GM23338 (cell line): ENCODE measurements at regions not wholly inside any gene's neighbourhood (a gene's known extent, or its start where the extent isn't known, plus 50 kb on each side); places are given as distances from the start of the nearest gene placed in this dataset.

Experiments
- ATAC-seq: fragments of 200-7000 bp; cut with Tn5 transposase; 3 replicates; pipeline ENCODE4 v1.9.1; 2020
- DNase-seq: peaks from one replicate; pipeline ENCODE4 v3.0.0-alpha.2; 2015; ENCODE audit warnings: low spot score
- H2AFZ ChIP-seq: fragments of 200-600 bp; sonication (generic); 2 replicates; pipeline ENCODE4 v1.8.0; 2016; ENCODE audit warnings: antibody characterized with exemption, mild to moderate bottlenecking, moderate library complexity
- H3F3A ChIP-seq: fragments of 200-600 bp; sonication (generic); replicated peaks from 2 replicates; pipeline ENCODE4 v1.8.0; 2017; ENCODE audit warnings: antibody characterized with exemption, mixed run types, low read depth
- H3K27ac ChIP-seq: fragments of 200-600 bp; sonication (generic); 2 replicates; pipeline ENCODE4 v1.6.1; 2016; ENCODE audit warnings: low read depth
- H3K27me3 ChIP-seq: fragments of 200-600 bp; sonication (generic); 2 replicates; pipeline ENCODE4 v1.8.0; 2016; ENCODE audit warnings: mild to moderate bottlenecking, mixed run types, moderate library complexity; ENCODE audit not compliant: insufficient read depth
- H3K36me3 ChIP-seq: fragments of 200-600 bp; sonication (generic); 2 replicates; pipeline ENCODE4 v1.8.0; 2016; ENCODE audit warnings: mild to moderate bottlenecking; ENCODE audit not compliant: insufficient read depth
- H3K4me1 ChIP-seq: fragments of 200-600 bp; sonication (generic); 2 replicates; pipeline ENCODE4 v1.8.0; 2016; ENCODE audit warnings: mild to moderate bottlenecking, moderate library complexity; ENCODE audit not compliant: insufficient read depth
- H3K4me2 ChIP-seq: fragments of 200-600 bp; sonication (generic); 2 replicates; pipeline ENCODE4 v1.7.1; 2017; ENCODE audit warnings: mixed run types
- H3K4me3 ChIP-seq: fragments of 200-600 bp; sonication (generic); 2 replicates; pipeline ENCODE4 v1.6.1; 2016; ENCODE audit warnings: mixed run types
- H3K79me2 ChIP-seq: fragments of 200-600 bp; sonication (generic); replicated peaks from 2 replicates; pipeline ENCODE4 v1.8.0; 2017; ENCODE audit warnings: mild to moderate bottlenecking; ENCODE audit not compliant: insufficient read depth
- H3K9me2 ChIP-seq: fragments of 200-600 bp; sonication (generic); 2 replicates; pipeline ENCODE4 v1.8.0; 2017; ENCODE audit not compliant: insufficient read depth
- H4K20me1 ChIP-seq: fragments of 200-600 bp; sonication (generic); replicated peaks from 2 replicates; pipeline ENCODE4 v1.8.0; 2017; ENCODE audit warnings: mild to moderate bottlenecking; ENCODE audit not compliant: insufficient read depth
- H3K27ac Mint-ChIP-seq: 2 replicates; pipeline ENCODE4 v1.8.0; 2020; ENCODE audit warnings: inconsistent platforms, mild to moderate bottlenecking, moderate library complexity, mixed read lengths
- H3K27me3 Mint-ChIP-seq: 3 replicates; pipeline ENCODE4 v1.8.0; 2022; ENCODE audit warnings: low read depth, mild to moderate bottlenecking, moderate library complexity, mixed read lengths, inconsistent platforms; ENCODE audit not compliant: insufficient read depth, poor library complexity
- H3K36me3 Mint-ChIP-seq: 3 replicates; pipeline ENCODE4 v1.8.0; 2021; ENCODE audit warnings: low read depth, mild to moderate bottlenecking, inconsistent platforms, moderate library complexity, mixed read lengths
- H3K4me1 Mint-ChIP-seq: 3 replicates; pipeline ENCODE4 v1.8.0; 2020; ENCODE audit warnings: mild to moderate bottlenecking, inconsistent platforms, mixed read lengths
- H3K4me3 Mint-ChIP-seq: 3 replicates; pipeline ENCODE4 v1.8.0; 2021; ENCODE audit warnings: moderate library complexity, mild to moderate bottlenecking, inconsistent platforms, mixed read lengths
- H3K9me3 Mint-ChIP-seq: 3 replicates; pipeline ENCODE4 v1.8.0; 2020; ENCODE audit warnings: moderate library complexity, mild to moderate bottlenecking, inconsistent platforms, mixed read lengths
- CREB1 ChIP-seq: fragments of 250-450 bp; sonication (Bioruptor Pico); IDR thresholded peaks from 2 replicates; pipeline ENCODE4 v1.5.0; 2020; ENCODE audit warnings: low read depth, mild to moderate bottlenecking, moderate library complexity
- EZH2phosphoT487 ChIP-seq: fragments of 200-600 bp; sonication (generic); IDR thresholded peaks from one replicate; pipeline ENCODE4 v1.8.1; 2018; ENCODE audit warnings: antibody characterized with exemption; ENCODE audit not compliant: unreplicated experiment
- JUNB ChIP-seq: IDR thresholded peaks from one replicate; pipeline ENCODE4 v1.6.1; 2016; ENCODE audit warnings: antibody characterized with exemption; ENCODE audit not compliant: unreplicated experiment
- NANOG ChIP-seq: IDR thresholded peaks from 2 replicates; pipeline ENCODE4 v1.6.1; 2016; ENCODE audit warnings: antibody characterized with exemption, borderline replicate concordance
- POLR2AphosphoS5 ChIP-seq: IDR thresholded peaks from 2 replicates; pipeline ENCODE4 v1.6.1; 2016; ENCODE audit warnings: antibody characterized with exemption, low read depth
- STAT1 ChIP-seq: IDR thresholded peaks from one replicate; pipeline ENCODE4 v1.6.1; 2016; ENCODE audit warnings: antibody characterized with exemption; ENCODE audit not compliant: unreplicated experiment
- ZNF114 ChIP-seq: fragments of 250-450 bp; sonication (Bioruptor Pico); IDR thresholded peaks from 2 replicates; pipeline ENCODE4 v1.5.0; 2020; ENCODE audit warnings: mild to moderate bottlenecking, moderate library complexity
- TF ChIP-seq, protein P1 (sequence below), 2 experiments: fragments of 200-600 bp in 1 of 2; sonication (generic) in 1 of 2; conservative IDR thresholded peaks; 2 replicates each; pipeline versions ENCODE4 v1.5.1 to v1.6.1; 2016 to 2017; ENCODE audit warnings: antibody characterized with exemption in 2 of 2, low read depth in 2 of 2, mild to moderate bottlenecking in 2 of 2, moderate library complexity in 1 of 2
- TF ChIP-seq, protein P2 (sequence below): IDR thresholded peaks from one replicate; pipeline ENCODE4 v1.6.1; 2018; ENCODE audit warnings: antibody characterized with exemption; ENCODE audit not compliant: unreplicated experiment
- TF ChIP-seq, protein P3 (sequence below): IDR thresholded peaks from 2 replicates; pipeline ENCODE4 v1.6.1; 2016; ENCODE audit warnings: antibody characterized with exemption

DNA sequence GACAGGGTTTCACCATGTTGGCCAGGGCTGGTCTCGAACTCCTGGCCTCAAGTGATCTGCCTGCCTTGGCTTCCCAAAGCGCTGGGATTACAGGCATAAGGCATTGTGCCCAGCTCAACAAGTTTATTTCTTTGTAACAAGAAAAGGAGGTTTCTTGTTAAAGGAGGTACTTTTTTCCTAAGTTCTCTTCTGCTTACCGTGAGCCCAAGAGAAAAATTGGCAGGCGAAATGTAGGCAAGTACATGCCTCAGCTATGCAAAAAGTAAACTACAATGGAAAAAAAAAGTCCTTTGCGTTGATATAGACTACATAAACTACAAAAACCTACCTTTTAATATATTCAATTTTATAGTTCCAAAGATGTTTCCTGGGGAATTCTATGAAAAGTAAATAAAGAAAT lies 122.6 kb downstream of the DKK1 start:
- no peaks in the 10 kb centered on the region for H3K27me3 Mint-ChIP-seq
- no peaks in the 10 kb centered on the region for H3K36me3 ChIP-seq
- no peak overlapping the region for H3K4me2 ChIP-seq
- H3K4me1 ChIP-seq, result no peaks in the 10 kb centered on the region
- no peak overlapping the region for H3K4me3 Mint-ChIP-seq
- H3K27me3 ChIP-seq, result no peaks in the 10 kb centered on the region
- no peaks in the 10 kb centered on the region for H3K9me3 Mint-ChIP-seq
- H3K27ac ChIP-seq, result no peak overlapping the region
- no peak overlapping the region for H3K4me3 ChIP-seq
- TF ChIP-seq ZNF114 (CRISPR knock-in tag), result no peak
- TF ChIP-seq, protein P1, sequence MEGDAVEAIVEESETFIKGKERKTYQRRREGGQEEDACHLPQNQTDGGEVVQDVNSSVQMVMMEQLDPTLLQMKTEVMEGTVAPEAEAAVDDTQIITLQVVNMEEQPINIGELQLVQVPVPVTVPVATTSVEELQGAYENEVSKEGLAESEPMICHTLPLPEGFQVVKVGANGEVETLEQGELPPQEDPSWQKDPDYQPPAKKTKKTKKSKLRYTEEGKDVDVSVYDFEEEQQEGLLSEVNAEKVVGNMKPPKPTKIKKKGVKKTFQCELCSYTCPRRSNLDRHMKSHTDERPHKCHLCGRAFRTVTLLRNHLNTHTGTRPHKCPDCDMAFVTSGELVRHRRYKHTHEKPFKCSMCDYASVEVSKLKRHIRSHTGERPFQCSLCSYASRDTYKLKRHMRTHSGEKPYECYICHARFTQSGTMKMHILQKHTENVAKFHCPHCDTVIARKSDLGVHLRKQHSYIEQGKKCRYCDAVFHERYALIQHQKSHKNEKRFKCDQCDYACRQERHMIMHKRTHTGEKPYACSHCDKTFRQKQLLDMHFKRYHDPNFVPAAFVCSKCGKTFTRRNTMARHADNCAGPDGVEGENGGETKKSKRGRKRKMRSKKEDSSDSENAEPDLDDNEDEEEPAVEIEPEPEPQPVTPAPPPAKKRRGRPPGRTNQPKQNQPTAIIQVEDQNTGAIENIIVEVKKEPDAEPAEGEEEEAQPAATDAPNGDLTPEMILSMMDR (conservative IDR thresholded peaks at IDR 0.05; ENCODE audit: low read depth in 2 of 2), result no peak
- H4K20me1 ChIP-seq, result no peaks in the 10 kb centered on the region
- H3K79me2 ChIP-seq, result no peaks in the 10 kb centered on the region
- H3K27ac Mint-ChIP-seq, result no peak overlapping the region
- H3K36me3 Mint-ChIP-seq, result no peaks in the 10 kb centered on the region
- DNase-seq (no peak), ATAC-seq (no peak)
- no peaks in the 10 kb centered on the region for H3F3A ChIP-seq
- no peaks in the 10 kb centered on the region for H3K9me2 ChIP-seq
- H2AFZ ChIP-seq, result no peak overlapping the region
- H3K4me1 Mint-ChIP-seq, result peaks cover 2% of the 10 kb centered on the region

DNA sequence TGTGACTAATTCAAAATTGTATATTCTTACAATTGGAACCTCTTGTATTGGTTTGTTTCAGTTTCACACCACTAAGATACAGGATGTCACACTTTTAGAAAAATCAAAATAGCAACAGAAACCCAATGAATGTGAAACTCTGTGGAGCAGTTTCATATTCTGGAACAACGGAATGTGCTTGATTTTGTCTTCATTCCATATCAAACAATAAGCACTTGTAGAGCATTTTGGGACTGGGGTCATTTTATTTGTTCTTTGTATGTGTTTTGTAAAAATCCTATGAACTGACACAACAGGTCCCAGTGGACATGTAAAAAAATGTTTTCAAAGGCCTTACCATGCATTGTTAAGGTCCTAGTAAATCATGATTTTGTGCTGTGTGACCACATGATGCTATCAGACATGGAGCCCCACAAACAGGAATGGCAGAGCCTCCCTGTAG lies 123.1 kb downstream of the DKK1 start:
- ATAC-seq (no peak), DNase-seq (no peak)
- Histone ChIP-seq H3K4me3 (no peak overlapping the region), H3K9me2 (no peaks in the 10 kb centered on the region), H3K27me3 (no peaks in the 10 kb centered on the region), H3K4me1 (no peaks in the 10 kb centered on the region), H3K4me2 (no peak overlapping the region), H4K20me1 (no peaks in the 10 kb centered on the region), H2AFZ (no peak overlapping the region), H3K36me3 (no peaks in the 10 kb centered on the region), H3F3A (no peaks in the 10 kb centered on the region), H3K79me2 (no peaks in the 10 kb centered on the region), H3K27ac (no peak overlapping the region)
- H3K27me3 Mint-ChIP-seq, result no peaks in the 10 kb centered on the region
- H3K27ac Mint-ChIP-seq, result no peak overlapping the region
- no peaks in the 10 kb centered on the region for H3K9me3 Mint-ChIP-seq
- no peak overlapping the region for H3K4me3 Mint-ChIP-seq
- H3K36me3 Mint-ChIP-seq, result no peaks in the 10 kb centered on the region
- peaks cover 2% of the 10 kb centered on the region for H3K4me1 Mint-ChIP-seq
- TF ChIP-seq, protein P2, sequence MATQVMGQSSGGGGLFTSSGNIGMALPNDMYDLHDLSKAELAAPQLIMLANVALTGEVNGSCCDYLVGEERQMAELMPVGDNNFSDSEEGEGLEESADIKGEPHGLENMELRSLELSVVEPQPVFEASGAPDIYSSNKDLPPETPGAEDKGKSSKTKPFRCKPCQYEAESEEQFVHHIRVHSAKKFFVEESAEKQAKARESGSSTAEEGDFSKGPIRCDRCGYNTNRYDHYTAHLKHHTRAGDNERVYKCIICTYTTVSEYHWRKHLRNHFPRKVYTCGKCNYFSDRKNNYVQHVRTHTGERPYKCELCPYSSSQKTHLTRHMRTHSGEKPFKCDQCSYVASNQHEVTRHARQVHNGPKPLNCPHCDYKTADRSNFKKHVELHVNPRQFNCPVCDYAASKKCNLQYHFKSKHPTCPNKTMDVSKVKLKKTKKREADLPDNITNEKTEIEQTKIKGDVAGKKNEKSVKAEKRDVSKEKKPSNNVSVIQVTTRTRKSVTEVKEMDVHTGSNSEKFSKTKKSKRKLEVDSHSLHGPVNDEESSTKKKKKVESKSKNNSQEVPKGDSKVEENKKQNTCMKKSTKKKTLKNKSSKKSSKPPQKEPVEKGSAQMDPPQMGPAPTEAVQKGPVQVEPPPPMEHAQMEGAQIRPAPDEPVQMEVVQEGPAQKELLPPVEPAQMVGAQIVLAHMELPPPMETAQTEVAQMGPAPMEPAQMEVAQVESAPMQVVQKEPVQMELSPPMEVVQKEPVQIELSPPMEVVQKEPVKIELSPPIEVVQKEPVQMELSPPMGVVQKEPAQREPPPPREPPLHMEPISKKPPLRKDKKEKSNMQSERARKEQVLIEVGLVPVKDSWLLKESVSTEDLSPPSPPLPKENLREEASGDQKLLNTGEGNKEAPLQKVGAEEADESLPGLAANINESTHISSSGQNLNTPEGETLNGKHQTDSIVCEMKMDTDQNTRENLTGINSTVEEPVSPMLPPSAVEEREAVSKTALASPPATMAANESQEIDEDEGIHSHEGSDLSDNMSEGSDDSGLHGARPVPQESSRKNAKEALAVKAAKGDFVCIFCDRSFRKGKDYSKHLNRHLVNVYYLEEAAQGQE, result no peak
- TF ChIP-seq STAT1 (no peak), NANOG (no peak), CREB1 (CRISPR knock-in tag) (no peak), JUNB (no peak), EZH2phosphoT487 (no peak), POLR2AphosphoS5 (no peak)
- TF ChIP-seq, protein P1 (conservative IDR thresholded peaks at IDR 0.05; ENCODE audit: low read depth in 2 of 2), result no peak
- TF ChIP-seq, protein P3, sequence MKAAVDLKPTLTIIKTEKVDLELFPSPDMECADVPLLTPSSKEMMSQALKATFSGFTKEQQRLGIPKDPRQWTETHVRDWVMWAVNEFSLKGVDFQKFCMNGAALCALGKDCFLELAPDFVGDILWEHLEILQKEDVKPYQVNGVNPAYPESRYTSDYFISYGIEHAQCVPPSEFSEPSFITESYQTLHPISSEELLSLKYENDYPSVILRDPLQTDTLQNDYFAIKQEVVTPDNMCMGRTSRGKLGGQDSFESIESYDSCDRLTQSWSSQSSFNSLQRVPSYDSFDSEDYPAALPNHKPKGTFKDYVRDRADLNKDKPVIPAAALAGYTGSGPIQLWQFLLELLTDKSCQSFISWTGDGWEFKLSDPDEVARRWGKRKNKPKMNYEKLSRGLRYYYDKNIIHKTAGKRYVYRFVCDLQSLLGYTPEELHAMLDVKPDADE, result no peak
